HCT116 (cell line): ENCODE measurements at regions not wholly inside any gene's neighbourhood (a gene's known extent, or its start where the extent isn't known, plus 50 kb on each side); places are given as distances from the start of the nearest gene placed in this dataset.

Source experiments
- ATAC-seq: fragments of 200-7000 bp; cut with Tn5 transposase; 2 replicates; pipeline ENCODE4 v1.9.1; 2020; ENCODE audit warnings: mild to moderate bottlenecking, moderate library complexity
- BruUV-seq: library from RNA; stranded (reverse); fragments of 400-500 nt; replicated peaks from 2 replicates; lab custom pipeline; 2021; lab: Mats Ljungman, UMichigan
- CTCF ChIA-PET: fragments of 300-600 bp; sonication (Branson Sonifier 250); formaldehyde crosslinking; loops from one replicate; lab custom pipeline; 2021; ENCODE audit warnings: antibody characterized with exemption; lab: Charles Lee
- POLR2A ChIA-PET: fragments of 300-600, 350-600 bp; sonication (Branson Sonifier 250); formaldehyde crosslinking; loops from one replicate; lab custom pipeline; 2021; ENCODE audit warnings: antibody characterized with exemption; lab: Charles Lee
- RAD21 ChIA-PET, 2 experiments: fragments of 300-600 bp; sonication (Branson Sonifier 250); formaldehyde crosslinking; loops; one replicate each; lab custom pipeline; 2023; ENCODE audit warnings: low total read pairs in 2 of 2; ENCODE audit not compliant: uncharacterized antibody in 2 of 2, unreplicated experiment in 2 of 2, low non-redundant PET in 1 of 2; lab: Charles Lee
- DNase-seq: peaks from one replicate; pipeline ENCODE4 v3.0.0-alpha.2; 2010; ENCODE audit warnings: low read depth, low spot score
- H2AFZ ChIP-seq: fragments of 200-600 bp; shearing (Covaris generic), sonication (generic); 2 replicates; pipeline ENCODE4 v1.6.1; 2017; ENCODE audit warnings: low read depth, mixed run types, mixed read lengths, antibody characterized with exemption, low read length; ENCODE audit not compliant: poor library complexity, severe bottlenecking
- H3K27ac ChIP-seq: 2 replicates; pipeline ENCODE4 v1.5.1; 2012; ENCODE audit warnings: low read depth, low read length
- H3K27me3 ChIP-seq: fragments of 200-600 bp; sonication (generic); 2 replicates; pipeline ENCODE4 v1.6.1; 2016; ENCODE audit warnings: mixed run types, low read length, mixed read lengths; ENCODE audit not compliant: insufficient read depth
- H3K36me3 ChIP-seq, 2 experiments: fragments of 200-500 bp in 1 of 2; fragments of 200-600 bp in 1 of 2; sonication (Bioruptor generic) in 1 of 2; sonication (generic) in 1 of 2; 2 replicates each; pipeline versions ENCODE4 v1.5.1 to v1.6.1; 2014 to 2016; ENCODE audit warnings: low read length in 2 of 2, inconsistent platforms in 1 of 2, mixed read lengths in 1 of 2, mixed run types in 1 of 2; ENCODE audit not compliant: insufficient read depth in 2 of 2, control insufficient read depth in 1 of 2
- H3K4me1 ChIP-seq, 2 experiments: fragments of 200-600 bp in 1 of 2; sonication (generic) in 1 of 2; 2 replicates each; pipeline versions ENCODE4 v1.5.1 to v1.6.1; 2012 to 2017; ENCODE audit warnings: low read length in 2 of 2, inconsistent platforms in 1 of 2, mild to moderate bottlenecking in 1 of 2, mixed read lengths in 1 of 2, mixed run types in 1 of 2, moderate library complexity in 1 of 2; ENCODE audit not compliant: insufficient read depth in 2 of 2, control insufficient read depth in 1 of 2
- H3K4me2 ChIP-seq: fragments of 200-600 bp; sonication (generic); 2 replicates; pipeline ENCODE4 v1.6.1; 2017; ENCODE audit warnings: mixed run types, low read length, mixed read lengths
- H3K4me3 ChIP-seq, 2 experiments: fragments of 200-600 bp in 1 of 2; sonication (generic) in 1 of 2; replicated peaks in 1 of 2; 2 replicates each; pipeline ENCODE4 v1.5.1; 2011 to 2016; ENCODE audit warnings: low read length in 2 of 2, control low read depth in 1 of 2, low read depth in 1 of 2, mild to moderate bottlenecking in 1 of 2, mixed read lengths in 1 of 2, mixed run types in 1 of 2
- H3K79me2 ChIP-seq: fragments of 200-600 bp; sonication (generic); 2 replicates; pipeline ENCODE4 v1.6.1; 2017; ENCODE audit warnings: mild to moderate bottlenecking, mixed run types, low read length, moderate library complexity, mixed read lengths; ENCODE audit not compliant: insufficient read depth
- H3K9ac ChIP-seq: fragments of 200-600 bp; sonication (generic); 2 replicates; pipeline ENCODE4 v1.6.1; 2016; ENCODE audit warnings: low read length, mixed read lengths
- H3K9me2 ChIP-seq: fragments of 200-600 bp; sonication (generic), shearing (Covaris generic); 2 replicates; pipeline ENCODE4 v1.6.1; 2017; ENCODE audit warnings: mixed run types, mild to moderate bottlenecking, moderate library complexity; ENCODE audit not compliant: insufficient read depth
- H3K9me3 ChIP-seq, 2 experiments: fragments of 200-500 bp in 1 of 2; fragments of 200-600 bp in 1 of 2; sonication (Bioruptor generic) in 1 of 2; sonication (generic) in 1 of 2; 2 replicates each; pipeline ENCODE4 v1.6.1; 2014 to 2017; ENCODE audit warnings: low read length in 2 of 2, mixed read lengths in 2 of 2, inconsistent platforms in 1 of 2, low read depth in 1 of 2, mild to moderate bottlenecking in 1 of 2, mixed run types in 1 of 2, moderate library complexity in 1 of 2; ENCODE audit not compliant: control insufficient read depth in 1 of 2, insufficient read depth in 1 of 2
- H4K20me1 ChIP-seq: fragments of 200-600 bp; sonication (generic), shearing (Covaris generic); 2 replicates; pipeline ENCODE4 v1.6.1; 2017; ENCODE audit warnings: mixed run types, mild to moderate bottlenecking, moderate library complexity; ENCODE audit not compliant: insufficient read depth
- EGR1 ChIP-seq: IDR thresholded peaks from 2 replicates; pipeline ENCODE4 v1.6.1; 2012; ENCODE audit warnings: low read depth
- EZH2 ChIP-seq: fragments of 200-600 bp; sonication (generic); IDR thresholded peaks from 2 replicates; pipeline ENCODE4 v1.6.1; 2017; ENCODE audit warnings: antibody characterized with exemption, mixed run types
- EZH2phosphoT487 ChIP-seq: fragments of 200-600 bp; IDR thresholded peaks from 2 replicates; pipeline ENCODE4 v1.6.1; 2018; ENCODE audit warnings: antibody characterized with exemption, borderline replicate concordance
- FOSL1 ChIP-seq: IDR thresholded peaks from 2 replicates; pipeline ENCODE4 v1.6.1; 2012; ENCODE audit warnings: low read depth
- MAX ChIP-seq: IDR thresholded peaks from 2 replicates; pipeline ENCODE4 v1.6.1; 2012
- POLR2AphosphoS5 ChIP-seq: IDR thresholded peaks from 2 replicates; pipeline ENCODE4 v1.6.1; 2011; ENCODE audit warnings: mild to moderate bottlenecking, low read depth, low read length, moderate library complexity
- REST ChIP-seq: IDR thresholded peaks from 2 replicates; pipeline ENCODE4 v1.6.1; 2012; ENCODE audit warnings: low read depth
- SIN3A ChIP-seq: IDR thresholded peaks from 2 replicates; pipeline ENCODE4 v1.6.1; 2012; ENCODE audit warnings: low read depth
- SP1 ChIP-seq: IDR thresholded peaks from 2 replicates; pipeline ENCODE4 v1.6.1; 2012; ENCODE audit warnings: low read depth
- TCF7L2 ChIP-seq: IDR thresholded peaks from 2 replicates; pipeline ENCODE4 v1.7.0; 2011; ENCODE audit warnings: borderline replicate concordance, inconsistent platforms; ENCODE audit not compliant: insufficient read depth, insufficient read length; ENCODE audit errors: extremely low read depth
- ZBTB33 ChIP-seq: IDR thresholded peaks from 2 replicates; pipeline ENCODE4 v1.6.1; 2011; ENCODE audit warnings: mild to moderate bottlenecking, low read length, moderate library complexity; ENCODE audit not compliant: insufficient replicate concordance; ENCODE audit errors: extremely low read depth
- ZFX ChIP-seq: fragments of 450-650 bp; IDR thresholded peaks from 2 replicates; pipeline ENCODE4 v1.6.1; 2017
- ZNF274 ChIP-seq: fragments of 200-500 bp; sonication (Bioruptor generic); IDR thresholded peaks from 2 replicates; pipeline ENCODE4 v1.6.1; 2014; ENCODE audit warnings: mild to moderate bottlenecking, low read depth, low read length, inconsistent platforms
- intact Hi-C: fragments of 100-400 bp; cut with micrococcal nuclease; formaldehyde crosslinking; loops from 2 replicates; pipeline ENCODE4 v1.10.0; 2022

- intact Hi-C loops = no loop called here
- no peak for ATAC-seq
- no peak overlapping the region for H3K27ac ChIP-seq
- no peak overlapping the region for H3K4me3 ChIP-seq
- H4K20me1 ChIP-seq = no peaks in the 10 kb centered on the region; the same call in 1 of the 2 replicates
- H3K27me3 ChIP-seq = no peaks in the 10 kb centered on the region
- no peak overlapping the region for H3K4me2 ChIP-seq
- no peak for TF ChIP-seq FOSL1
- TF ChIP-seq POLR2AphosphoS5 = no peak
- TF ChIP-seq MAX = no peak
- TF ChIP-seq ZFX = no peak
- TF ChIP-seq EGR1 = no peak
- TF ChIP-seq TCF7L2 = no peak
- TF ChIP-seq SIN3A = no peak
- TF ChIP-seq EZH2 = no peak
- RAD21 ChIA-PET = no interaction called here
- BruUV-seq = no TSS peak
- CTCF ChIA-PET = no interaction called here
- no peaks in the 10 kb centered on the region for H3K9me3 ChIP-seq
- no peak overlapping the region for H2AFZ ChIP-seq
- POLR2A ChIA-PET = no interaction called here
- H3K36me3 ChIP-seq = no peaks in the 10 kb centered on the region
- H3K9ac ChIP-seq = no peak overlapping the region
- H3K79me2 ChIP-seq = no peaks in the 10 kb centered on the region
- no peaks in the 10 kb centered on the region for H3K9me2 ChIP-seq
- no peak for DNase-seq
- no peaks in the 10 kb centered on the region for H3K4me1 ChIP-seq
These were observed 319.5 kb upstream of the NXPH2 start for GRCh38 chr2:139099721-139100120.

- POLR2A ChIA-PET = no interaction called here
- H2AFZ ChIP-seq = no peak overlapping the region
- no peak for DNase-seq
- intact Hi-C loops = no loop called here
- H3K4me1 ChIP-seq = no peaks in the 10 kb centered on the region
- no peaks in the 10 kb centered on the region for H3K9me3 ChIP-seq
- no peak overlapping the region for H3K4me3 ChIP-seq
- RAD21 ChIA-PET = no interaction called here
- BruUV-seq = no TSS peak
- CTCF ChIA-PET = no interaction called here
- no peak overlapping the region for H3K4me2 ChIP-seq
- H3K36me3 ChIP-seq = no peaks in the 10 kb centered on the region
- no peak for ATAC-seq
- no peak overlapping the region for H3K9ac ChIP-seq
- H3K27me3 ChIP-seq = no peaks in the 10 kb centered on the region
- no peak overlapping the region for H3K27ac ChIP-seq
- no peaks in the 10 kb centered on the region for H4K20me1 ChIP-seq
- no peaks in the 10 kb centered on the region for H3K79me2 ChIP-seq
- H3K9me2 ChIP-seq = no peaks in the 10 kb centered on the region
- TF ChIP-seq FOSL1 = no peak
- TF ChIP-seq POLR2AphosphoS5 = no peak
- no peak for TF ChIP-seq ZBTB33
- TF ChIP-seq EZH2phosphoT487 = no peak
- TF ChIP-seq SP1 = no peak
- TF ChIP-seq ZNF274 = no peak
- TF ChIP-seq REST = no peak
These were observed 318.8 kb upstream of the NXPH2 start for GRCh38 chr2:139098961-139099360.
